HEK293T (cell line): ENCODE measurements at regions not wholly inside any gene's neighbourhood (a gene's known extent, or its start where the extent isn't known, plus 50 kb on each side); places are given as distances from the start of the nearest gene placed in this dataset.

Experiments
- CTCF ChIA-PET: fragments of 350-600 bp; formaldehyde crosslinking; extraction: SDS; loops from one replicate; lab custom pipeline; 2021; ENCODE audit warnings: antibody characterized with exemption, inconsistent platforms; lab: Yijun Ruan, JAX
- POLR2A ChIA-PET: fragments of 350-600 bp; formaldehyde crosslinking; extraction: SDS; loops from one replicate; lab custom pipeline; 2020; ENCODE audit warnings: antibody characterized with exemption, inconsistent platforms; lab: Yijun Ruan, JAX
- DNase-seq: peaks from one replicate; pipeline ENCODE4 v3.0.0; 2012; ENCODE audit warnings: mixed read lengths; ENCODE audit errors: extremely low spot score
- ARNT ChIP-seq: fragments of 450-650 bp; IDR thresholded peaks from 2 replicates; pipeline ENCODE4 v1.6.1; 2017; ENCODE audit warnings: mild to moderate bottlenecking
- BHLHE40 ChIP-seq: fragments of 450-650 bp; IDR thresholded peaks from 2 replicates; pipeline ENCODE4 v1.6.1; 2016; ENCODE audit warnings: mild to moderate bottlenecking, moderate library complexity, borderline replicate concordance
- CTBP1 ChIP-seq: fragments of 450-650 bp; IDR thresholded peaks from 2 replicates; pipeline ENCODE4 v1.6.1; 2016; ENCODE audit warnings: borderline replicate concordance
- ELF4 ChIP-seq: fragments of 450-650 bp; IDR thresholded peaks from 2 replicates; pipeline ENCODE4 v1.6.1; 2017; ENCODE audit warnings: antibody characterized with exemption
- FOXA1 ChIP-seq: fragments of 450-650 bp; IDR thresholded peaks from 2 replicates; pipeline ENCODE4 v1.6.1; 2016; ENCODE audit warnings: mild to moderate bottlenecking
- FOXK2 ChIP-seq: fragments of 450-650 bp; IDR thresholded peaks from 2 replicates; pipeline ENCODE4 v1.6.1; 2016; ENCODE audit warnings: mild to moderate bottlenecking
- FOXM1 ChIP-seq: fragments of 450-650 bp; IDR thresholded peaks from 2 replicates; pipeline ENCODE4 v1.6.1; 2017; ENCODE audit warnings: mild to moderate bottlenecking, borderline replicate concordance
- HDGF ChIP-seq: fragments of 450-650 bp; IDR thresholded peaks from 2 replicates; pipeline ENCODE4 v1.6.1; 2017; ENCODE audit warnings: antibody characterized with exemption, borderline replicate concordance
- L3MBTL2 ChIP-seq: fragments of 450-650 bp; conservative IDR thresholded peaks from 2 replicates; pipeline ENCODE4 v1.6.1; 2016; ENCODE audit warnings: mild to moderate bottlenecking
- LEF1 ChIP-seq: fragments of 450-650 bp; IDR thresholded peaks from 2 replicates; pipeline ENCODE4 v1.6.1; 2017; ENCODE audit warnings: mild to moderate bottlenecking, borderline replicate concordance
- NFRKB ChIP-seq: fragments of 450-650 bp; IDR thresholded peaks from 2 replicates; pipeline ENCODE4 v1.6.1; 2016; ENCODE audit warnings: mild to moderate bottlenecking, moderate library complexity
- PKNOX1 ChIP-seq: fragments of 450-650 bp; IDR thresholded peaks from 2 replicates; pipeline ENCODE4 v1.6.1; 2016
- SP1 ChIP-seq: fragments of 450-650 bp; IDR thresholded peaks from 2 replicates; pipeline ENCODE4 v1.6.1; 2017
- SUZ12 ChIP-seq: fragments of 450-650 bp; IDR thresholded peaks from 2 replicates; pipeline ENCODE4 v1.6.1; 2016; ENCODE audit warnings: mild to moderate bottlenecking
- TARDBP ChIP-seq: fragments of 450-650 bp; IDR thresholded peaks from 2 replicates; pipeline ENCODE4 v1.6.1; 2016
- ZNF384 ChIP-seq: fragments of 450-650 bp; IDR thresholded peaks from 2 replicates; pipeline ENCODE4 v1.6.1; 2016

- CTCF ChIA-PET, result no interaction called here
- no peak for TF ChIP-seq SP1
- TF ChIP-seq FOXK2, result no peak
- no peak for TF ChIP-seq ELF4
- no peak for TF ChIP-seq CTBP1
- TF ChIP-seq HDGF, result no peak
- TF ChIP-seq SUZ12, result no peak
- TF ChIP-seq NFRKB, result no peak
- POLR2A ChIA-PET, result no interaction called here
- no peak for DNase-seq
Measured at GRCh38 chr16:26959416-26960009, 107.2 kb upstream of the C16orf82 start.

- no peak for TF ChIP-seq FOXM1
- TF ChIP-seq NFRKB, result no peak
- TF ChIP-seq L3MBTL2, result no peak
- TF ChIP-seq HDGF, result no peak
- TF ChIP-seq PKNOX1, result no peak
- TF ChIP-seq FOXK2, result no peak
- no peak for TF ChIP-seq SUZ12
- TF ChIP-seq FOXA1, result no peak
- TF ChIP-seq ARNT, result no peak
- TF ChIP-seq ZNF384, result no peak
- TF ChIP-seq BHLHE40, result no peak
- TF ChIP-seq SP1, result no peak
- TF ChIP-seq TARDBP, result no peak
- ChIA-PET CTCF (no interaction called here), POLR2A (no interaction called here)
- no peak for DNase-seq
Measured at GRCh38 chr16:26961459-26961858, 105.3 kb upstream of the C16orf82 start.

GRCh38 chr16:26963109-26963508 lies 103.6 kb upstream of the C16orf82 start:
- POLR2A ChIA-PET, result no interaction called here
- DNase-seq, result peak; percentile 38
- TF ChIP-seq ELF4 (no peak), SP1 (no peak), ZNF384 (no peak), LEF1 (no peak), FOXM1 (no peak), ARNT (no peak), FOXK2 (no peak), L3MBTL2 (no peak), CTBP1 (no peak), PKNOX1 (no peak), BHLHE40 (no peak)
- CTCF ChIA-PET, result no interaction called here

GRCh38 chr16:26969589-26970231 lies 97.0 kb upstream of the C16orf82 start:
- CTCF ChIA-PET, result no interaction called here
- no peak for DNase-seq
- POLR2A ChIA-PET, result no interaction called here
- no peak for TF ChIP-seq LEF1
- TF ChIP-seq FOXM1, result no peak
- TF ChIP-seq CTBP1, result no peak
- TF ChIP-seq FOXA1, result no peak
- TF ChIP-seq FOXK2, result no peak
- no peak for TF ChIP-seq TARDBP
- TF ChIP-seq ZNF384, result no peak
- TF ChIP-seq ELF4, result no peak
- TF ChIP-seq BHLHE40, result no peak
- TF ChIP-seq SUZ12, result no peak
- no peak for TF ChIP-seq ARNT
- TF ChIP-seq L3MBTL2, result no peak
- no peak for TF ChIP-seq HDGF

- POLR2A ChIA-PET, result no interaction called here
- CTCF ChIA-PET, result no interaction called here
- TF ChIP-seq PKNOX1, result no peak
- no peak for TF ChIP-seq HDGF
- no peak for TF ChIP-seq BHLHE40
- no peak for TF ChIP-seq TARDBP
- no peak for TF ChIP-seq ELF4
- DNase-seq, result no peak
Measured at GRCh38 chr16:26970292-26970691, 96.4 kb upstream of the C16orf82 start.

- ChIA-PET CTCF (no interaction called here), POLR2A (no interaction called here)
- TF ChIP-seq LEF1 (no peak), BHLHE40 (no peak), ARNT (no peak), ELF4 (no peak), NFRKB (no peak), CTBP1 (no peak), FOXA1 (no peak), PKNOX1 (no peak), FOXM1 (no peak), SP1 (no peak), SUZ12 (no peak), ZNF384 (no peak), FOXK2 (no peak), HDGF (no peak), TARDBP (no peak)
- DNase-seq, result no peak
Measured at GRCh38 chr16:26976873-26977272, 89.9 kb upstream of the C16orf82 start.
